HG02763 (cell line): ENCODE measurements at regions not wholly inside any gene's neighbourhood (a gene's known extent, or its start where the extent isn't known, plus 50 kb on each side); places are given as distances from the start of the nearest gene placed in this dataset.

Source experiments
- ATAC-seq: cut with Tn5 transposase; IDR thresholded peaks from one replicate; pipeline ENCODE4 v1.9.1; 2021; ENCODE audit warnings: mild to moderate bottlenecking, moderate library complexity; ENCODE audit not compliant: unreplicated experiment

DNA sequence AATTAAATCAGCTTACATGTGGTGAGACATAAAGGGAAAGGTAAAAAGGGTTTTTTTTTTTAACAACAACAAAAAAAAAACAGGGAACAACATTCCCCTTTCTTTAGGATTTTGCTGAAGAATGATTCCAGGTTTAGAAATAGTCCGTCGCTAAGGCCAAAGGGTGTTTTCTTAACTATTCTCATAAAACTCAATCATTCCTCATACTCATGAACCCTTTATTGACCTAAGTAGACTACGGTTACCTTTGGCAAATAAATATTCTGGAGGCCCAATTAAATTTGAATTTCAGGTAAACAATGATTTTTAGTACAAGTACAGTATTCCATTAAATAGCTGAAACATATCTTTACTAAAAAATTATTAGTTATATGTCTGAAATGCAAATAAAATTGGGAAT is 55.6 kb upstream of the CCNG1 start:
- no peak for ATAC-seq

DNA sequence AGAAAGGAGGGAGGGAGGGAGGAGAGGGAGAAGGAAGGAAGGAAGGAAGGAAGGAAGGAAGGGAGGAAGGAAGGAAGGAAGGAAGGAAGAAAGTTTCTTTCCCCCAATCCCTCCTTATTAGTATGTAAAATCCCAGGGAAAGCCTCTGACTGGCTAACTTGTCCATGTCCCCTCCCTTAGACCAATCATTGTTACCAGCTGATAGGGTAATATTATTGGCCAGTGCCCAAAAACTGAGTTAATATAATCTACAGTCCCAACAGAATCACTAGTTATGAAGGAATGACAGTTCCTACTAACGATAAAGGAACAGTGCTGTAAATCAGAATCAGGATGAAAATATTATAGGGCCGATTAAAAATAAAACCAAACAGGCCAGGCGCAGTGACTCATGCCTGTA is 53.6 kb upstream of the CCNG1 start:
- ATAC-seq = no peak

DNA sequence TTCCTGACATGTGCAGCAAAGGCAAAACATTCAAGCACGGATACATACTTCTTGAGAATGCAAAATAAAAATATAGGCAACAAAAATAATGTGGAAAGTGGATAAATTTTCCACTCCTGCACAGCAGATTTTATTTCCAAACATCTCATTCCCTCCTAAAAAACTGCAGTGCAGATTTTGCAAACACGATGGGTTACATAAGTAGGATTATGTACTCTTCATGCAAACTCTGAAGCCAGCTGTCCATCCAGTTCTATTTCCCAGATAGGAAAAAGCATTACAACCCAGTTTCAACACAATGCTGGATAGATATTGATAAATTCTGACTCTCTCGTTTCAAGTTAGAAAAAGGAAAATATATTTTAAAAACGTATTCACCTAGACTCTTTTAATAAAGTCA is 52.7 kb upstream of the CCNG1 start:
- no peak for ATAC-seq

DNA sequence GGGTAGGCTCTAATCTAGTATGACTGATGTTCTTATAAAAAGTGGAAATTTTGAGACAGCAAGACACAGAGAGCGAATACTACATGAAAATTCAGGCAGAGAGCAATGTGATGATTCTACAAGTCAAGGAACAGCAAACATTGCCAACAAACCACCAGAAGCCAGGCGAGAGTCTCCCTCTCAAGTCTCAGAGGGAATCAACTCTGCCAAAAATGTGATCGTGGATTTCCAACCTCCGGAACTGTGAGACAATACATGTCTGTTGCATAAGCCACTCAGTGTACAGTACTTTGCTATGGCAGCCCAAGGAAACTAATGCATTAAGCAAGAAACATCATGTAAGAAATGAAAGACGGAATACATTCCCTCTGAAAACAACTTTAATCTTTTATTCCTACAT is 52.1 kb upstream of the CCNG1 start:
- ATAC-seq = no peak

DNA sequence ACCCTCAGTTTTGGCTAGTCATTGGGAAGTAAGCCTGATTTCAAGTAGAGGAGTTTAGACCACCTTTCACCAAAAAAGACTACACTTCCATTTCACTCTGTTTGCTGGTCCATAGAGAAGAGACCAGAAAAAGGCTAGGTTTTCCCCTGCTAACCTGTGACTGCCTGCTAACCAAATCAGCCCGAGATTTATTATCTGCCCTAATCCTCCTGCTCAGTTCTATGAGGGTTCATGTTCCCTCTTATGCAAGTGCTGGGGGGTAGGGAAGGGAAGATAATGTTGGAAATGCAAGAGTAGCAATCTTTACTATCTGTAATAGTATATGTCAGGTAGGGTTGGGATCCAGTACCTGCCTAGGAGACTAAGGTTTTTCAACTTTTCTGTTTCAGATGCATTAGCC is 51.6 kb upstream of the CCNG1 start:
- ATAC-seq = no peak

DNA sequence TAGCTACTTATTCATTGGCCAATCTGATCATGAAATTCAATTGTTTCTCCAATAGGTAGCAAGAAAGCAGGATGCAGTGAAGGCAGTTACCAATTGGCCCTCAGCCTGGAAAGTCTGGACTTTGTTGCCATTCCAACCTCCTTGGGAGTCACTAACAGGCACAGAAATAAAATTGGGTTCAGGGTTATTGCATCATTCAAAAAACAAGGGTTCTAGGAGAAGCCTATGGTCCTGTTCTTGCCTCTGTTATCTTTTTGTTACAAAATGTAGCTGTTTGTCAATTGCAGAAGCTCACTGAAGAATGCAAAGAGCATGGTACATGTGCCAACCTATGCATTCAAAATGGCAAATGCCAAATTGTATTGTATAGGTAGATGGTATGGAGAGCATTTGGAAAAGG is 51.0 kb upstream of the CCNG1 start:
- ATAC-seq = no peak

DNA sequence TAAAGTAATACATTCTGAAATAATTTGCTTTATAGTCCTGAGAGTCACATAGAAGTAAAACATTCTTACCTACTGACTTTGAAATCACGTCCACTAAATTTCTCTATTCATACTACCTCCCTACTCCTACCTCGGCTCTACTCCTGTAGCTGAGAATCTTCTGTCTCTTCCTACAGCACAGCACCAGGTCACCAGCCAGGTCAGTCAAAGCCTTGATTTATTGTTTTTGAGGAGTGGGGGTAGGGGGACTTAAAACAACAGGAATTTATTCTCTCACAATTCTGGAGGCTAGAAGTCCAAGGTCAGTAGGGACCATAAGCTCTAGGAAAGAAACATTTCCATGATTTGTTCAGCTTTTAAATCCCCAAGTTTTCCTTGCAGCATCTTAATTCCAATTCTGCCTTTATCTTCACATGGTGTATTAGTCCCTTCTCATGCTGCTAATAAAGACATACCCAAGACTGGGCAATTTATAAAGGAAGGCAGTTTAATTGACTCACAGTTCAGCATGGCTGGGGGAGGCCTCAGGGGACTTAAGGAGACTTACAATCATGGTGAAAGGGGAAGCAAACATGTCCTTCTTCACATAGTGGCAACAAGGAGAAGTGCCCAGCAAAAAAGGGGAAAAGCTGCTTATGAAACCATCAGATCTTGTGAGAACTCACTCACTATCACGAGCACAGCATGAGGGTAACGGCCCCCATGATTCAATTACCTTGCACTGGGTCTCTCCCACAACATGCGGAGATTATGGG is 49.6 kb upstream of the CCNG1 start:
- ATAC-seq = no peak
